ENCODE measurements at regions not wholly inside any gene's neighbourhood (a gene's known extent, or its start where the extent isn't known, plus 50 kb on each side); places are given as distances from the start of the nearest gene placed in this dataset.

DNA sequence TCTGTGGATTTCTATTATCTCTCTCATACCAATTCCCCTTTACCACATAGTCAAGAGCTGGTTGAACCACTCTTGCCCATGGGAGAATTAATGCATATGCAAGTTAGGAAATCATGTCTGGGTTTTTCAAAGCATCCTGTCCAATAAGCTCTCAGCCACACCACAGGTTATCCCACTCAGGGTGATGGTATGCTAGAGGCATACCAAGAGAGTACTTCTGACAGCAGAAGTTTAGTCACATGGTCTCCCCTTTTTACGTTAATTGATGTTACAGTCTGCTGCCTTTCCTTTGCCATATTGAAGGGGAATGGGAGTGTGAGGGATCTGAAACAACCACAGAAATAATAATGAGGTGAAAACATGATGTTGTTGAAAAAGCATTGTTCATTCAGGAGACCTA, 135.8 kb upstream of the PBX1 start:
- H4K20me1 ChIP-seq (ENCODE audit: insufficient read depth), result no peaks in the 10 kb centered on the region
- H3K27me3 ChIP-seq (ENCODE audit: insufficient read depth, low read length), result no peaks in the 10 kb centered on the region
- no peaks in the 10 kb centered on the region for H3K4me1 ChIP-seq (ENCODE audit: control insufficient read depth in 1 of 2, insufficient read depth in 2 of 2, low read length in 2 of 2)
- no peaks in the 10 kb centered on the region for H3K9me3 ChIP-seq (ENCODE audit: control insufficient read depth in 1 of 2, insufficient read depth in 1 of 2, low read depth in 1 of 2, low read length in 2 of 2)
- TF ChIP-seq SP1 (IDR thresholded peaks at IDR 0.05; ENCODE audit: low read depth), result no peak
- TF ChIP-seq TCF7L2 (IDR thresholded peaks at IDR 0.05; ENCODE audit: borderline replicate concordance, extremely low read depth, insufficient read depth, insufficient read length), result no peak
- TF ChIP-seq EZH2phosphoT487 (IDR thresholded peaks at IDR 0.05; ENCODE audit: borderline replicate concordance), result no peak
- no peak for TF ChIP-seq YY1 (IDR thresholded peaks at IDR 0.05; ENCODE audit: extremely low read depth, insufficient replicate concordance, low read depth, low read length)
- TF ChIP-seq, protein P1, sequence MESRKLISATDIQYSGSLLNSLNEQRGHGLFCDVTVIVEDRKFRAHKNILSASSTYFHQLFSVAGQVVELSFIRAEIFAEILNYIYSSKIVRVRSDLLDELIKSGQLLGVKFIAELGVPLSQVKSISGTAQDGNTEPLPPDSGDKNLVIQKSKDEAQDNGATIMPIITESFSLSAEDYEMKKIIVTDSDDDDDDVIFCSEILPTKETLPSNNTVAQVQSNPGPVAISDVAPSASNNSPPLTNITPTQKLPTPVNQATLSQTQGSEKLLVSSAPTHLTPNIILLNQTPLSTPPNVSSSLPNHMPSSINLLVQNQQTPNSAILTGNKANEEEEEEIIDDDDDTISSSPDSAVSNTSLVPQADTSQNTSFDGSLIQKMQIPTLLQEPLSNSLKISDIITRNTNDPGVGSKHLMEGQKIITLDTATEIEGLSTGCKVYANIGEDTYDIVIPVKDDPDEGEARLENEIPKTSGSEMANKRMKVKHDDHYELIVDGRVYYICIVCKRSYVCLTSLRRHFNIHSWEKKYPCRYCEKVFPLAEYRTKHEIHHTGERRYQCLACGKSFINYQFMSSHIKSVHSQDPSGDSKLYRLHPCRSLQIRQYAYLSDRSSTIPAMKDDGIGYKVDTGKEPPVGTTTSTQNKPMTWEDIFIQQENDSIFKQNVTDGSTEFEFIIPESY (IDR thresholded peaks at IDR 0.05; ENCODE audit: extremely low read depth, insufficient replicate concordance, low read length), result no peak
- TF ChIP-seq, protein P2, sequence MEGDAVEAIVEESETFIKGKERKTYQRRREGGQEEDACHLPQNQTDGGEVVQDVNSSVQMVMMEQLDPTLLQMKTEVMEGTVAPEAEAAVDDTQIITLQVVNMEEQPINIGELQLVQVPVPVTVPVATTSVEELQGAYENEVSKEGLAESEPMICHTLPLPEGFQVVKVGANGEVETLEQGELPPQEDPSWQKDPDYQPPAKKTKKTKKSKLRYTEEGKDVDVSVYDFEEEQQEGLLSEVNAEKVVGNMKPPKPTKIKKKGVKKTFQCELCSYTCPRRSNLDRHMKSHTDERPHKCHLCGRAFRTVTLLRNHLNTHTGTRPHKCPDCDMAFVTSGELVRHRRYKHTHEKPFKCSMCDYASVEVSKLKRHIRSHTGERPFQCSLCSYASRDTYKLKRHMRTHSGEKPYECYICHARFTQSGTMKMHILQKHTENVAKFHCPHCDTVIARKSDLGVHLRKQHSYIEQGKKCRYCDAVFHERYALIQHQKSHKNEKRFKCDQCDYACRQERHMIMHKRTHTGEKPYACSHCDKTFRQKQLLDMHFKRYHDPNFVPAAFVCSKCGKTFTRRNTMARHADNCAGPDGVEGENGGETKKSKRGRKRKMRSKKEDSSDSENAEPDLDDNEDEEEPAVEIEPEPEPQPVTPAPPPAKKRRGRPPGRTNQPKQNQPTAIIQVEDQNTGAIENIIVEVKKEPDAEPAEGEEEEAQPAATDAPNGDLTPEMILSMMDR (IDR thresholded peaks at IDR 0.05 in 2 of 3, conservative IDR thresholded peaks at IDR 0.05 in 1 of 3; ENCODE audit: borderline replicate concordance in 1 of 3, insufficient read depth in 1 of 3, low read depth in 2 of 3, low read length in 2 of 3), result no peak
- TF ChIP-seq, protein P3, sequence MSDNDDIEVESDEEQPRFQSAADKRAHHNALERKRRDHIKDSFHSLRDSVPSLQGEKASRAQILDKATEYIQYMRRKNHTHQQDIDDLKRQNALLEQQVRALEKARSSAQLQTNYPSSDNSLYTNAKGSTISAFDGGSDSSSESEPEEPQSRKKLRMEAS (IDR thresholded peaks at IDR 0.05), result no peak
- no peak for TF ChIP-seq RAD21 (IDR thresholded peaks at IDR 0.05; ENCODE audit: low read depth)
- TF ChIP-seq FOSL1 (IDR thresholded peaks at IDR 0.05; ENCODE audit: low read depth), result no peak
- no peak for TF ChIP-seq CEBPB (IDR thresholded peaks at IDR 0.05; ENCODE audit: low read depth)
- no peak for TF ChIP-seq SRF (IDR thresholded peaks at IDR 0.05; ENCODE audit: low read depth)
- TF ChIP-seq JUND (IDR thresholded peaks at IDR 0.05), result no peak
- no peak for TF ChIP-seq POLR2A (IDR thresholded peaks at IDR 0.05; ENCODE audit: borderline replicate concordance, extremely low read depth, insufficient read depth, insufficient read length)
- no peak for TF ChIP-seq ELF1 (IDR thresholded peaks at IDR 0.05; ENCODE audit: borderline replicate concordance, low read depth)
- TF ChIP-seq CBX3 (IDR thresholded peaks at IDR 0.05; ENCODE audit: low read depth), result no peak
- no peak for TF ChIP-seq SIN3A (IDR thresholded peaks at IDR 0.05; ENCODE audit: low read depth)
- TF ChIP-seq ZNF274 (IDR thresholded peaks at IDR 0.05; ENCODE audit: low read depth, low read length), result no peak
- no peak for TF ChIP-seq POLR2AphosphoS5 (IDR thresholded peaks at IDR 0.05; ENCODE audit: low read depth, low read length)
- no peak for TF ChIP-seq EGR1 (IDR thresholded peaks at IDR 0.05; ENCODE audit: low read depth)
- no peak for TF ChIP-seq ZFX (IDR thresholded peaks at IDR 0.05)
- no peak overlapping the region for H3K27ac ChIP-seq (ENCODE audit: low read depth, low read length)
- ATAC-seq (no peak), DNase-seq (ENCODE audit: low read depth, low spot score) (no peak)
- H3K9ac ChIP-seq (ENCODE audit: low read length), result no peak overlapping the region
- ChIA-PET RAD21 (ENCODE audit: low non-redundant PET in 1 of 2, low total read pairs in 2 of 2, uncharacterized antibody in 2 of 2, unreplicated experiment in 2 of 2) (no interaction called here), POLR2A (no interaction called here), CTCF (no interaction called here)
- no peak overlapping the region for H3K4me2 ChIP-seq (ENCODE audit: low read length)
- H2AFZ ChIP-seq (ENCODE audit: low read depth, low read length, poor library complexity, severe bottlenecking), result no peak overlapping the region
- intact Hi-C loops (cut with micrococcal nuclease), result no loop called here
- no peak overlapping the region for H3K4me3 ChIP-seq (replicated peaks in 1 of 2; ENCODE audit: low read depth in 1 of 2, low read length in 2 of 2)
- no TSS peak for BruUV-seq (replicated peaks)
- H3K36me3 ChIP-seq (ENCODE audit: control insufficient read depth in 1 of 2, insufficient read depth in 2 of 2, low read length in 2 of 2), result no peaks in the 10 kb centered on the region
- no peaks in the 10 kb centered on the region for H3K79me2 ChIP-seq (ENCODE audit: insufficient read depth, low read length)
- H3K9me2 ChIP-seq (ENCODE audit: insufficient read depth), result no peaks in the 10 kb centered on the region

Data from HCT116 (cell line).